GM19372 (cell line): ENCODE measurements at regions not wholly inside any gene's neighbourhood (a gene's known extent, or its start where the extent isn't known, plus 50 kb on each side); places are given as distances from the start of the nearest gene placed in this dataset.

Source experiments
- ATAC-seq: cut with Tn5 transposase; IDR thresholded peaks from one replicate; pipeline ENCODE4 v1.9.1; 2021; ENCODE audit warnings: mild to moderate bottlenecking, low read depth, moderate library complexity; ENCODE audit not compliant: unreplicated experiment

GRCh38 chr13:53143757-53144339, 115.2 kb downstream of the OLFM4 start:
- no peak for ATAC-seq

DNA sequence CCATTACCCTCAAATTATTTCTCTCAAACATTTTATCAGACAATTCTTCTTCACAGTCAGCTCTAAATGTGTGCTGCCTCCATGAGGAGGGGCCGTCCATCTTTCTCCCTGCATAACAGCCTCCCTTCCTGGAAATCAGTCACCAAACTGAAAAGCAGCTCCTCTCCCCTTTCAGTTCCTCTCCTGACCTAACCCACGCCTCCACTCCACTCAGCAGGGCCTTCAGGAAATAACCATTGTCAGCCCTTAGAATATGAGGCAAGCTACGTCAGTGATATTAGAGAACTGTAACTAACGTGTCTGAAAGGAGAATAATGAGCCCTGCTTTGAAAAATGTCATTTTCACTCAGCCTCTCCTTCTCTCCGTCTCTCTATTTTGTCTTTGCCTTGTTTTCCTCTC, 116.2 kb downstream of the OLFM4 start:
- ATAC-seq, result no peak

- no peak for ATAC-seq
Measured at GRCh38 chr13:53150568-53150967, 122.0 kb downstream of the OLFM4 start.

DNA sequence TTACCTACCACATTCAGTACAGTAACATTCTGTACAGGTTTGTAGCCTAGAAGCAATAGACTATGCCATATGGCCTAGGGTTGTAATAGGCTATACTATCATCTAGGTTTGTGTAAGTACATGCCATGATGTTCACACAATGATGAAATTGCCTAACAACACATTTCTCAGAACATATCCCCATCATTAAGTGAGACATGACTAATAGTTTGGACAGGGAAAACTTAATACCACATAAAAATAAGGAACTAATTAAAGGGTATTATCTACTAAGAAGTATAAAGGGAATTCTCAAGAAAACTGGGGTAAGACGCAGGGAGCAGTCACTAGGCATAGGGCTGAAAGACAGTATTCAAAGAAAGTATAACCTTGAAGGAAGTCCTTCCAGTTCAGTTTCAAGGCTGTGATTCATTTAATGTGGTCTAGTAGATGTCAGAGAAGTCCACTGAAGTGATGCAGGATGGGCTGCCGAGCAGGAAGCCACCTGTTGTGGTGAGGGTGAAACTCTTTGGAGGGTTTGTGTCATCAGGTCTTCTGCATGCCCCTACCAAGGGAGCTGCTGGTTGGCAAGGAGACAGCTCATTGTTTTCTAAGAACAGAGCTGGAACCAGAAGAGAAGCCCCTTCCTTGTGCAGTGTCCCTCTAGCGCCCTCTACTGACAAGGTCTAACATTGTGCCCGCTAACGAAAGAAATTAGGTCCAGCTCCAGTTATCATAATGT, 122.9 kb downstream of the OLFM4 start:
- peak; percentile 53 for ATAC-seq

- ATAC-seq, result no peak
Measured at GRCh38 chr13:53152057-53152421, 123.4 kb downstream of the OLFM4 start.

- ATAC-seq, result no peak
Measured at GRCh38 chr13:53158201-53158600, 129.6 kb downstream of the OLFM4 start.

DNA sequence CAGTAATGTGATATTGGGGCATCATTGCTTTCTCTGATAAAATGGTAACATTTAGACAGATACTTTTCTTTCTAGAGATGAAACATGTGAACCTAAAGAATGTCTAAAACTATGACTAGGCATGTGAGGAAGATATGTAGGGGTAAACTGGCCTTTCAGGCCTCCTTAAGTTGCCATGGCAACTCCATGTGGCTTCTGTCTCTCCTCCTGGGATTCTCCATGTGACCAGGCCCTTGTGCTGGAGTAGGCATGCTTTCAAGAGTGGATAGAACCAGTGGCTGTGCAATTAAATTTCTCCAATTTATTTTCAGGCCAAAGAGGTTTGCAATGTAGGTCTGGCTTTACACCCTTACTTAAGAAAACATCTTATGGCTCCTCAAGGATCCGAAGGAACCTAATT, 130.8 kb downstream of the OLFM4 start:
- ATAC-seq, result no peak

GRCh38 chr13:53160211-53160610, 131.6 kb downstream of the OLFM4 start:
- no peak for ATAC-seq

DNA sequence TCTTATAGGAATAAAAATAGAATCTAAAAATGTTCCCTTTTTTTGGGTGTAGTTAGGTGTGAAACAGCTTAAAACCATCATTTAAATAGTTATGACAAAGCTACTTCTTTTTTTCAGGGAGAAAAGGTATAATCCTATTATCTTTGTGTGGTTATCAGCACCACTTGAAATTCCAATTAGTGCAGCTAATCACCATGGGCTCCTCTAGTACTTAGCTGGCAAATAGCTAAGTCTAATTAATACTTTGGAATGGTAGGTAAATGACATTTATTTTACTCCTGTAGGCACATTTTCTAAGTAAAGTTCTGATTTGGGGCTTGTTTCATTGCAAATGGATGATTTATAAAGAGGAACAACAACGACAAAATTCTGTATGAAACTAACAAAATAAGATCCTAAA, 132.6 kb downstream of the OLFM4 start:
- ATAC-seq, result no peak

DNA sequence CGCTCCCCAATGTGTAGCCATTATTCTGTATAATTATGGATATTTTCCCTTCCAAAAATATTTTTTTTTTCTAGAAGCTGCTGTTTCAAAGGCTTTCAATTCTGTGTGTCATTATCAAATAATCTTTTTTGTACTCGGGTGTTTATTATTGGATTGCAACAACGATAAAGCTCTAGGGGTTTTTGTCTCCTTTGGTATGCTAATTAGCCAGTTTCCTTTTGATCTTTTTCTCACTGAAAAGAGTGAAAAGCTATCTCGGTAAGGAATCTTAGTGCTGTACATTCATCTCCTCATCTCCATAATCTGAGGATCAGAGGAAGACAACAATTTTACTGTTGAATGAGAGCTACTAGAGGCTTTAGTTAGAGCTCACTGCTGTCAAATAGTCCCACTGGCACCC, 136.6 kb downstream of the OLFM4 start:
- no peak for ATAC-seq

DNA sequence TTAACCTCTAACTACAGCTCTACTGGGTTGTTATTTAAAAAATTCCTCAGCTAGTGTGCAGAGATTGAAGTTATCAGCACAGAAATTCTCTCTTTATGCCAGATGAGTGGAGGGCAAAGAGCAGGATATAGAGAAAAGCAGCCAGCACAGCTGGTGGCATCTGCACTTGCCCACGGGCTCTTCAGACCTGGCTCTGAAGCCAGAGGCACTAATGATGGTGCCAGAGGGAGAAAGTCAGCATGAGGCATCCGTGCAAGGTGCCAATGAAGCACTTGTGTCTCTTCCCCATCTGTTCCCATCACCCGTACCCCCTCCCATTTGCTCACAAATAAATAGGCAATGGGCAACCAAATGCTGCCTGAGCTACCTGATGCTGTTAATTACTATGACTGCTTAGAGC, 138.9 kb downstream of the OLFM4 start:
- no peak for ATAC-seq

DNA sequence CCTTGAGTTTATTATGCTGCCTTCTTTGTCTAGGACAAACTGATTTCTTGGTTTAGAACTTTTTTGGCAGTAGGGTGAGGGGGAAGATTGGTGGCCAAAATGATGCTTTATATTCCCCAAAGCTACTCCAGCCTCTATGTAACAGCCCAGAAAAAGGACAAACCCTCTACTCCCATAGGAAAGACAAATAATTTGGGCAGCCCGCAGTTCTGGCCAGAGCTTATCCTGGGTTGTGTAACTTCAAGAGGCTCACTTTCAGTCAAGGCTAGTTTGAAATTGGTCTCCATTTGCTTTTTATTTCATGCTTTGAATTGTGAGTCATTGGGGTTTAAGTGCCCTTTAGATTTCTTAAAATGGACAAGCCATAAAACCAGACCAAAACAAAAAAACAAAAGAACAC, 142.3 kb downstream of the OLFM4 start:
- ATAC-seq, result no peak

DNA sequence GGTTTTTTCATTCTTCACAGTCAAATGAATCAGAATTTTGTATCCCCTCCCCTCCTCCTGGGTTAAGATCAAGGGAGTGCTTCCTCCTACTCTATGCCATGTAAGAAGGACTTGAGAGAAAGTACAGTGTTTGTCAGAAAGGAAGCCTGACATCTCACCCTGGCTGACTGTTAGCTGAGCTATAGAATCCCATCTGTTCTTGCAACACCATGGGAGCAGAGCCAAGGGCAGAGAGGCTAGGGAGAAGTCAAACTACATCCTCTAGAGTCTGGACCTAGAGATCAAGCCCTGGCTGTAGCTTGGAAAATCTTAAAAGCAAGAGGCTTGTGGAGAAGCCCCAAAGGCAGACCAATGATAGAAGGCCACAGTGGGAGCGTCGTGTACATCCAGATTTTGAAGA, 145.9 kb downstream of the OLFM4 start:
- ATAC-seq, result no peak

DNA sequence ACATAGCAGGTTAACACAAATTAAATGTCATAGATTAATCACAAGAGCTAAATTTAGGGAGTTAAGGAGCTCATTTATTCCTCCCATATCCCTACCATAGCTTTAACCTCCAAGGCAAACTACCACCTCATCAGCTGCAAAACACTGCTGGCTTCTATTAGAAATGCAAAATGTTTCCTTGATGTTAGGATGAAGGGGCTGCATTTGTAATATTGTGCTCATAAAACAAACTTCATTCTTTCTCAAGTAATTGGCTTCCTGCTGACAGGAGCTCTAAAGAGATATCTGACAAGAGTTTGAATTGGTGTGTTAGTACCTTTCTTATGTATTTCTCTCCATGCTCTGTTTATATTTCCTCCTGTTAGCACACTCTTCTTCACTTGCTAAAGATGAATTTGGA, 152.1 kb downstream of the OLFM4 start:
- ATAC-seq, result no peak

GRCh38 chr13:53182724-53183123, 154.1 kb downstream of the OLFM4 start:
- no peak for ATAC-seq

DNA sequence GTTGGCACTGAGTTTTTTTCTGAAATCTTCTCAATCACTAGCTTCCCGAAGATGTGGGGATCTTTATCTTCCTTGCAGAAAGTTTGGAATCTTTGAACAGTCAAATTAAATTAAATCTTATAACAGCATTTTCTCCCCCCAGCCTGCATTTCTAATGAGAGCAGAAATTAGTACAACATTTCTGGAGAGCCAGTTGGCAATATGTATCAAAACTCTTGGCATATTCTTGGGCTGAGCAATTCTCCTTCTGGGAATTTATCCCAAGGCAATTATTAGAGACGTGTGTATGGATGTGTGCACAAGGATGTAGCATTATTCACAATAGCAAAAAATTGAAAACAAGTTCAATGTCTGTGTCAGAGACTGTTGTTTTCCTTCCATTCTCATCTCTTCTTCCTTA, 159.5 kb downstream of the OLFM4 start:
- ATAC-seq, result no peak

DNA sequence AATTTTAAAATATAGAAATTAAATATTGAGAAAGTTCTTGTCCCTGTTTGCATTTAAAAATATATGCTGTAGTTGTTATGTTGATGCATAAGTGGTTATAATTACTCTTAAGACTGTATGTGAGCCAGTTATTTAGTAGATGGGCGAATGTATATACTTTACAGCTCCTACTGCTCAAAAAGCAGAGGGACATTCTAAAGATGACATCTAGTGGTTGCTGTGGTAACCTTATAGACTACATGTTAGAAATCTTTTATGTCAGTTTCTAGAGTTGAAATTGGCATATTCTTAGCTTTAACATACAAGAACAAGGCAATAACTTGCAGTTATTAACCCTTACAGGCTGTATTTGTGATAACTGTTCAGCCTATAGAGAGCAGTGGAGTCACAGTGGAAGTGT, 160.5 kb downstream of the OLFM4 start:
- ATAC-seq, result no peak

- ATAC-seq, result no peak
Measured at GRCh38 chr13:53191091-53191490, 162.5 kb downstream of the OLFM4 start.

- ATAC-seq, result no peak
Measured at GRCh38 chr13:53197424-53197823, 168.8 kb downstream of the OLFM4 start.

GRCh38 chr13:53198017-53198416, 169.4 kb downstream of the OLFM4 start:
- ATAC-seq, result no peak

GRCh38 chr13:53198736-53199135, 170.1 kb downstream of the OLFM4 start:
- no peak for ATAC-seq

- no peak for ATAC-seq
Measured at GRCh38 chr13:53200075-53200474, 171.5 kb downstream of the OLFM4 start.
